Naive thymus-derived CD8-positive, alpha-beta T cell (primary cell): ENCODE measurements at regions not wholly inside any gene's neighbourhood (a gene's known extent, or its start where the extent isn't known, plus 50 kb on each side); places are given as distances from the start of the nearest gene placed in this dataset.
A peak's percentile ranks its signal among the peaks of the same experiment; 100 is the strongest.

Experiments
- ATAC-seq, 2 donors: fragments of 150-1000 bp; cut with Tn5 transposase in 1 of 2; sonication (Bioruptor Pico), chemical (Tn5 transposase) in 1 of 2; 1 replicate in 1 of 2; 2 replicates in 1 of 2; pipeline ENCODE4 v1.10.0; 2021; ENCODE audit warnings: mild to moderate bottlenecking in 2 of 2, moderate library complexity in 2 of 2
- POLR2A ChIA-PET: fragments of 350-600 bp; sonication (Branson Sonifier 250); formaldehyde crosslinking; loops from one replicate; lab custom pipeline; 2021; ENCODE audit warnings: antibody characterized with exemption; lab: Charles Lee
- DNase-seq, 10 donors: peaks; one replicate each; pipeline versions ENCODE4 v3.0.0 to v3.0.0-alpha.2; 2020 to 2022
- H3K27ac Mint-ChIP-seq, 10 donors: one replicate each; pipeline ENCODE4 v1.8.0; 2020 to 2022; ENCODE audit warnings: mild to moderate bottlenecking in 10 of 10, mixed read lengths in 10 of 10, moderate library complexity in 4 of 10, inconsistent platforms in 1 of 10
- H3K27me3 Mint-ChIP-seq, 5 donors: one replicate each; pipeline ENCODE4 v1.8.0; 2021 to 2022; ENCODE audit warnings: mixed read lengths in 5 of 5
- H3K36me3 Mint-ChIP-seq, 3 donors: one replicate each; pipeline ENCODE4 v1.8.0; 2020 to 2022; ENCODE audit warnings: mixed read lengths in 3 of 3, mild to moderate bottlenecking in 2 of 3, inconsistent platforms in 1 of 3
- H3K4me1 Mint-ChIP-seq, 4 donors: one replicate each; pipeline ENCODE4 v1.8.0; 2021 to 2022; ENCODE audit warnings: mixed read lengths in 4 of 4
- H3K4me3 Mint-ChIP-seq, 10 donors: one replicate each; pipeline ENCODE4 v1.8.0; 2020 to 2022; ENCODE audit warnings: mild to moderate bottlenecking in 10 of 10, mixed read lengths in 10 of 10, moderate library complexity in 6 of 10, inconsistent platforms in 1 of 10
- H3K9me3 Mint-ChIP-seq, 9 donors: one replicate each; pipeline ENCODE4 v1.8.0; 2020 to 2022; ENCODE audit warnings: mixed read lengths in 9 of 9, mild to moderate bottlenecking in 3 of 9, inconsistent platforms in 1 of 9, moderate library complexity in 1 of 9

- H3K27ac Mint-ChIP-seq: no peak overlapping the region
- no peaks in the 10 kb centered on the region for H3K27me3 Mint-ChIP-seq
- H3K4me1 Mint-ChIP-seq: no peaks in the 10 kb centered on the region
- POLR2A ChIA-PET: no interaction called here
- H3K36me3 Mint-ChIP-seq: no peaks in the 10 kb centered on the region
- DNase-seq (no peak), ATAC-seq (no peak)
- peaks cover 0 to 11% (median 7%) of the 10 kb centered on the region in 9 donors for H3K9me3 Mint-ChIP-seq
- H3K4me3 Mint-ChIP-seq: no peak overlapping the region
Observed at GRCh38 chr10:107474650-107475049, 310.1 kb upstream of the SORCS1 start.

GRCh38 chr10:107473225-107473624 lies 308.7 kb upstream of the SORCS1 start:
- Mint-ChIP-seq H3K9me3 (peaks cover 0 to 11% (median 7%) of the 10 kb centered on the region in 9 donors), H3K4me3 (no peak overlapping the region), H3K27ac (no peak overlapping the region), H3K27me3 (no peaks in the 10 kb centered on the region), H3K36me3 (no peaks in the 10 kb centered on the region), H3K4me1 (no peaks in the 10 kb centered on the region)
- DNase-seq (no peak), ATAC-seq (no peak)
- POLR2A ChIA-PET: no interaction called here

GRCh38 chr10:107471911-107472310 lies 307.4 kb upstream of the SORCS1 start:
- Mint-ChIP-seq H3K27ac (no peak overlapping the region), H3K9me3 (peaks cover 0 to 11% (median 7%) of the 10 kb centered on the region in 9 donors), H3K27me3 (no peaks in the 10 kb centered on the region), H3K4me1 (no peaks in the 10 kb centered on the region), H3K4me3 (no peak overlapping the region), H3K36me3 (no peaks in the 10 kb centered on the region)
- ATAC-seq: no peak
- no peak for DNase-seq
- POLR2A ChIA-PET: no interaction called here

- peaks cover 0 to 1% (median 0%) of the 10 kb centered on the region in 4 donors for H3K4me1 Mint-ChIP-seq
- DNase-seq (no peak), ATAC-seq (no peak)
- H3K36me3 Mint-ChIP-seq: no peaks in the 10 kb centered on the region
- H3K9me3 Mint-ChIP-seq: peaks cover 0 to 10% (median 5%) of the 10 kb centered on the region in 9 donors
- POLR2A ChIA-PET: no interaction called here
- no peak overlapping the region for H3K4me3 Mint-ChIP-seq
- H3K27me3 Mint-ChIP-seq: no peaks in the 10 kb centered on the region
- H3K27ac Mint-ChIP-seq: no peak overlapping the region
Observed at GRCh38 chr10:107453561-107453960, 289.1 kb upstream of the SORCS1 start.

- Mint-ChIP-seq H3K27ac (no peak overlapping the region), H3K4me1 (peaks cover 0 to 1% (median 0%) of the 10 kb centered on the region in 4 donors)
- POLR2A ChIA-PET: no interaction called here
Observed at GRCh38 chr10:107451047-107451446, 286.5 kb upstream of the SORCS1 start.

GRCh38 chr10:107450056-107450455 lies 285.6 kb upstream of the SORCS1 start:
- H3K27me3 Mint-ChIP-seq: no peaks in the 10 kb centered on the region
- H3K36me3 Mint-ChIP-seq: no peaks in the 10 kb centered on the region
- no peak overlapping the region for H3K4me3 Mint-ChIP-seq
- no peak for ATAC-seq
- no peaks in the 10 kb centered on the region for H3K4me1 Mint-ChIP-seq
- no peak for DNase-seq
- POLR2A ChIA-PET: no interaction called here
- peaks cover 0 to 17% (median 5%) of the 10 kb centered on the region in 9 donors for H3K9me3 Mint-ChIP-seq
- no peak overlapping the region for H3K27ac Mint-ChIP-seq

More at GRCh38 chr10:107451047-107451446, 286.5 kb upstream of the SORCS1 start:
- no peak overlapping the region for H3K4me3 Mint-ChIP-seq
- peaks cover 0 to 15% (median 5%) of the 10 kb centered on the region in 9 donors for H3K9me3 Mint-ChIP-seq
- no peaks in the 10 kb centered on the region for H3K36me3 Mint-ChIP-seq
- DNase-seq (no peak), ATAC-seq (no peak)
- H3K27me3 Mint-ChIP-seq: no peaks in the 10 kb centered on the region

- peaks cover 0 to 28% (median 6%) of the 10 kb centered on the region in 9 donors for H3K9me3 Mint-ChIP-seq
- no peaks in the 10 kb centered on the region for H3K36me3 Mint-ChIP-seq
- DNase-seq: no peak
- peak overlapping the region in 1 of 10 donors; percentile 30 for H3K4me3 Mint-ChIP-seq
- no peaks in the 10 kb centered on the region for H3K4me1 Mint-ChIP-seq
- no peaks in the 10 kb centered on the region for H3K27me3 Mint-ChIP-seq
- ATAC-seq: no peak
- no peak overlapping the region for H3K27ac Mint-ChIP-seq
- POLR2A ChIA-PET: no interaction called here
Observed at GRCh38 chr10:107444443-107444842, 279.9 kb upstream of the SORCS1 start.

GRCh38 chr10:107443813-107444212 lies 279.3 kb upstream of the SORCS1 start:
- Mint-ChIP-seq H3K9me3 (peaks cover 0 to 25% (median 6%) of the 10 kb centered on the region in 9 donors), H3K27ac (no peak overlapping the region), H3K36me3 (no peaks in the 10 kb centered on the region), H3K4me1 (no peaks in the 10 kb centered on the region), H3K27me3 (no peaks in the 10 kb centered on the region), H3K4me3 (no peak overlapping the region)
- POLR2A ChIA-PET: no interaction called here
- ATAC-seq (no peak), DNase-seq (no peak)

- no peaks in the 10 kb centered on the region for H3K27me3 Mint-ChIP-seq
- no peak overlapping the region for H3K4me3 Mint-ChIP-seq
- DNase-seq: no peak
- H3K27ac Mint-ChIP-seq: no peak overlapping the region
- peaks cover 0 to 25% (median 6%) of the 10 kb centered on the region in 9 donors for H3K9me3 Mint-ChIP-seq
- POLR2A ChIA-PET: no interaction called here
- H3K4me1 Mint-ChIP-seq: no peaks in the 10 kb centered on the region
- no peak for ATAC-seq
- H3K36me3 Mint-ChIP-seq: no peaks in the 10 kb centered on the region
Observed at GRCh38 chr10:107443326-107443725, 278.8 kb upstream of the SORCS1 start.

GRCh38 chr10:107442035-107442505 lies 277.6 kb upstream of the SORCS1 start:
- H3K27ac Mint-ChIP-seq: no peak overlapping the region
- no peak overlapping the region for H3K4me3 Mint-ChIP-seq
- peaks cover 0 to 27% (median 6%) of the 10 kb centered on the region in 9 donors for H3K9me3 Mint-ChIP-seq
- POLR2A ChIA-PET: no interaction called here
- DNase-seq: no peak
- no peak for ATAC-seq
- H3K4me1 Mint-ChIP-seq: no peaks in the 10 kb centered on the region
- H3K27me3 Mint-ChIP-seq: no peaks in the 10 kb centered on the region
- no peaks in the 10 kb centered on the region for H3K36me3 Mint-ChIP-seq

GRCh38 chr10:107440741-107441140 lies 276.2 kb upstream of the SORCS1 start:
- Mint-ChIP-seq H3K4me1 (no peaks in the 10 kb centered on the region), H3K4me3 (no peak overlapping the region), H3K27me3 (no peaks in the 10 kb centered on the region), H3K27ac (no peak overlapping the region), H3K9me3 (peaks cover 0 to 25% (median 6%) of the 10 kb centered on the region in 9 donors), H3K36me3 (no peaks in the 10 kb centered on the region)
- POLR2A ChIA-PET: no interaction called here
- ATAC-seq: no peak
- no peak for DNase-seq

- H3K4me3 Mint-ChIP-seq: no peak overlapping the region
- POLR2A ChIA-PET: no interaction called here
- DNase-seq (no peak), ATAC-seq (no peak)
- no peak overlapping the region for H3K27ac Mint-ChIP-seq
- peaks cover 0 to 17% (median 7%) of the 10 kb centered on the region in 9 donors for H3K9me3 Mint-ChIP-seq
- no peaks in the 10 kb centered on the region for H3K27me3 Mint-ChIP-seq
- no peaks in the 10 kb centered on the region for H3K4me1 Mint-ChIP-seq
- H3K36me3 Mint-ChIP-seq: no peaks in the 10 kb centered on the region
Observed at GRCh38 chr10:107437921-107438320, 273.4 kb upstream of the SORCS1 start.

GRCh38 chr10:107436568-107436967 lies 272.1 kb upstream of the SORCS1 start:
- no peak overlapping the region for H3K4me3 Mint-ChIP-seq
- H3K36me3 Mint-ChIP-seq: no peaks in the 10 kb centered on the region
- no peak for ATAC-seq
- H3K4me1 Mint-ChIP-seq: no peaks in the 10 kb centered on the region
- no peak for DNase-seq
- H3K9me3 Mint-ChIP-seq: peaks cover 0 to 17% (median 7%) of the 10 kb centered on the region in 9 donors
- no peaks in the 10 kb centered on the region for H3K27me3 Mint-ChIP-seq
- POLR2A ChIA-PET: no interaction called here
- no peak overlapping the region for H3K27ac Mint-ChIP-seq

GRCh38 chr10:107434854-107435253 lies 270.3 kb upstream of the SORCS1 start:
- no peaks in the 10 kb centered on the region for H3K27me3 Mint-ChIP-seq
- POLR2A ChIA-PET: no interaction called here
- H3K4me1 Mint-ChIP-seq: no peaks in the 10 kb centered on the region
- no peak overlapping the region for H3K4me3 Mint-ChIP-seq
- no peaks in the 10 kb centered on the region for H3K36me3 Mint-ChIP-seq
- no peak overlapping the region for H3K27ac Mint-ChIP-seq
- peaks cover 0 to 17% (median 5%) of the 10 kb centered on the region in 9 donors for H3K9me3 Mint-ChIP-seq
- DNase-seq: no peak
- no peak for ATAC-seq
